ENCODE measurements at regions not wholly inside any gene's neighbourhood (a gene's known extent, or its start where the extent isn't known, plus 50 kb on each side); places are given as distances from the start of the nearest gene placed in this dataset.

GRCh38 chr5:52466749-52467520 is 320.8 kb upstream of the ITGA1 start:
- TF ChIP-seq, protein P1, sequence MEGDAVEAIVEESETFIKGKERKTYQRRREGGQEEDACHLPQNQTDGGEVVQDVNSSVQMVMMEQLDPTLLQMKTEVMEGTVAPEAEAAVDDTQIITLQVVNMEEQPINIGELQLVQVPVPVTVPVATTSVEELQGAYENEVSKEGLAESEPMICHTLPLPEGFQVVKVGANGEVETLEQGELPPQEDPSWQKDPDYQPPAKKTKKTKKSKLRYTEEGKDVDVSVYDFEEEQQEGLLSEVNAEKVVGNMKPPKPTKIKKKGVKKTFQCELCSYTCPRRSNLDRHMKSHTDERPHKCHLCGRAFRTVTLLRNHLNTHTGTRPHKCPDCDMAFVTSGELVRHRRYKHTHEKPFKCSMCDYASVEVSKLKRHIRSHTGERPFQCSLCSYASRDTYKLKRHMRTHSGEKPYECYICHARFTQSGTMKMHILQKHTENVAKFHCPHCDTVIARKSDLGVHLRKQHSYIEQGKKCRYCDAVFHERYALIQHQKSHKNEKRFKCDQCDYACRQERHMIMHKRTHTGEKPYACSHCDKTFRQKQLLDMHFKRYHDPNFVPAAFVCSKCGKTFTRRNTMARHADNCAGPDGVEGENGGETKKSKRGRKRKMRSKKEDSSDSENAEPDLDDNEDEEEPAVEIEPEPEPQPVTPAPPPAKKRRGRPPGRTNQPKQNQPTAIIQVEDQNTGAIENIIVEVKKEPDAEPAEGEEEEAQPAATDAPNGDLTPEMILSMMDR (IDR thresholded peaks at IDR 0.05; ENCODE audit: control extremely low read depth in 1 of 3, insufficient read depth in 1 of 3, low read depth in 1 of 3, low read length in 3 of 3): no peak
- TF ChIP-seq BACH1 (IDR thresholded peaks at IDR 0.05; ENCODE audit: low read length): no peak
- TF ChIP-seq POU5F1 (IDR thresholded peaks at IDR 0.05; ENCODE audit: low read depth, low read length): no peak
- TF ChIP-seq JUN (IDR thresholded peaks at IDR 0.05; ENCODE audit: low read depth, low read length): no peak
- no peak for TF ChIP-seq EP300 (IDR thresholded peaks at IDR 0.05; ENCODE audit: borderline replicate concordance in 1 of 2, low read depth in 2 of 2, low read length in 2 of 2)
- no peak for TF ChIP-seq MAX (IDR thresholded peaks at IDR 0.05)
- no peak for TF ChIP-seq ZNF274 (IDR thresholded peaks at IDR 0.05; ENCODE audit: borderline replicate concordance, extremely low read depth, low read length)
- no peak for TF ChIP-seq POLR2A (IDR thresholded peaks at IDR 0.05; ENCODE audit: control extremely low read depth in 1 of 2, low read depth in 2 of 2, low read length in 2 of 2)

All from H1 (cell line).